ENCODE measurements at regions not wholly inside any gene's neighbourhood (a gene's known extent, or its start where the extent isn't known, plus 50 kb on each side); places are given as distances from the start of the nearest gene placed in this dataset.

DNA sequence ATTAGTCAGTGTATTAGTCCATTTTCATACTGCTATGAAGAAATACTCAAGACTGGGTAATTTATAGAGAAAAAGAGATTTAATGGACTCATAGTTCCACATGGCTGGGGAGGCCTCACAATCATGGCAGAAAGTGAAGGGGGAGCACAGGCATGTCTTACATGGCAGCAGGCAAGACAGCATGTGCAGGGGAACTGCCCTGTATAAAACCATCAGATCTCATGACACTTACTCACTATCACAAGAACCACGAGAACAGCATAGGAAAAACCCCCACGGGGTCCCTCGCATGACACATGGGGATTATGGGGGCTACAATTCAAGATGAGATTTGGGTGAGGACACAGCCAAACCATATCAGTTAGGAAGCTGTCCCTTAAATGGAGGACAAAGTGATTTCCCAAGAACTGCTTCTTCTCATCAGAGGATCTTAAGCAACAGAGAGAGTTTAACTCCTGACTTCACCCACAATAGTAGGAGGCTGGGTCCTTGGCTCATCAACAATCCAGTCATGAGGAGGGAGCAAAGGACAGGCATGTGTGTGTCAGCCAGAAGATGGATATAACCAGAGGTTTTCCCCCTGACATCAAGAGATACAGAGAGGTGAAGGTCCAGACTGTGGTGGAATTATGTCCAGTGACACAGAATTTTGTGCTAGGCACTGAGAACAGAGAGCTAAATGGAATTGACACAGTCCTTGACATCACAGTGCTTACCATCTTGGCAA, 203.8 kb upstream of the SH3BP4 start:
- peaks cover 3% of the 10 kb centered on the region for H3K27me3 ChIP-seq
- H3K36me3 ChIP-seq: no peaks in the 10 kb centered on the region
- in situ Hi-C loops (cut with MboI; ENCODE audit: low pct_ligation_motif_present in 1 of 4, low pct_unique_long_range_greater_than_20kb in 1 of 4, low sequenced_read_pairs in 3 of 4): no loop called here
- DNase-seq: no peak
- H3K9me3 ChIP-seq: no peaks in the 10 kb centered on the region
- H3K4me3 ChIP-seq: no peak overlapping the region
- no peak overlapping the region for H3K27ac ChIP-seq
- no peaks in the 10 kb centered on the region for H3K4me1 ChIP-seq
- intact Hi-C loops (cut with DNase I; ENCODE audit: low total_unique reads): no loop called here
- 72 to 88% methylated on average over 3 of the region's 3 CpGs for WGBS, 2 donors (ENCODE audit: low coverage in 1 of 2)
- TF ChIP-seq EP300 (IDR thresholded peaks at IDR 0.05; ENCODE audit: low read depth) (no peak), POLR2A (IDR thresholded peaks at IDR 0.05) (no peak), POLR2AphosphoS5 (IDR thresholded peaks at IDR 0.05) (no peak)
- TF ChIP-seq, protein P1, sequence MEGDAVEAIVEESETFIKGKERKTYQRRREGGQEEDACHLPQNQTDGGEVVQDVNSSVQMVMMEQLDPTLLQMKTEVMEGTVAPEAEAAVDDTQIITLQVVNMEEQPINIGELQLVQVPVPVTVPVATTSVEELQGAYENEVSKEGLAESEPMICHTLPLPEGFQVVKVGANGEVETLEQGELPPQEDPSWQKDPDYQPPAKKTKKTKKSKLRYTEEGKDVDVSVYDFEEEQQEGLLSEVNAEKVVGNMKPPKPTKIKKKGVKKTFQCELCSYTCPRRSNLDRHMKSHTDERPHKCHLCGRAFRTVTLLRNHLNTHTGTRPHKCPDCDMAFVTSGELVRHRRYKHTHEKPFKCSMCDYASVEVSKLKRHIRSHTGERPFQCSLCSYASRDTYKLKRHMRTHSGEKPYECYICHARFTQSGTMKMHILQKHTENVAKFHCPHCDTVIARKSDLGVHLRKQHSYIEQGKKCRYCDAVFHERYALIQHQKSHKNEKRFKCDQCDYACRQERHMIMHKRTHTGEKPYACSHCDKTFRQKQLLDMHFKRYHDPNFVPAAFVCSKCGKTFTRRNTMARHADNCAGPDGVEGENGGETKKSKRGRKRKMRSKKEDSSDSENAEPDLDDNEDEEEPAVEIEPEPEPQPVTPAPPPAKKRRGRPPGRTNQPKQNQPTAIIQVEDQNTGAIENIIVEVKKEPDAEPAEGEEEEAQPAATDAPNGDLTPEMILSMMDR (IDR thresholded peaks at IDR 0.05): no peak

DNA sequence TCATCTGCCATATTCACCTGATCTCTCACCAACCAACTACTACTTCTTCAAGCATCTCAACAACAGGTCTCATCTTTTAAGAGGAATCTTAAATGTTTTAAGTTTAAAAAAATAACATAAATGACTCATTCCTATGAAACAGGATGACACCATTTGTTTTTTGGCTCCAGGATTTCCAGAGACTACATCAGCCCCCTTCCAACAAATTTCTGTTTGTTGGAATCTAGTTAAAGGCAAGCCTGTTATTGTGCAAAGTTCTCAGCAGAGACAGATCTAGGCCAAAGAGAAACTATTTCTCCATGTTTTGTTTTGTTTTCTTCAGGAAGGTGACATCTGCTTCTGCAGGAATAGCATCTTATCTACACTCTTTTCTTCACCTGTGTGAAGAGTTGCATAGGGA, 204.8 kb upstream of the SH3BP4 start:
- no peaks in the 10 kb centered on the region for H3K4me1 ChIP-seq
- peaks cover 3% of the 10 kb centered on the region for H3K27me3 ChIP-seq
- DNase-seq: no peak
- intact Hi-C loops (cut with DNase I; ENCODE audit: low total_unique reads) (no loop called here), in situ Hi-C loops (cut with MboI; ENCODE audit: low pct_ligation_motif_present in 1 of 4, low pct_unique_long_range_greater_than_20kb in 1 of 4, low sequenced_read_pairs in 3 of 4) (no loop called here)
- no peaks in the 10 kb centered on the region for H3K36me3 ChIP-seq
- H3K9me3 ChIP-seq: no peaks in the 10 kb centered on the region
- no peak overlapping the region for H3K4me3 ChIP-seq
- no peak overlapping the region for H3K27ac ChIP-seq
- no peak for TF ChIP-seq EP300 (IDR thresholded peaks at IDR 0.05; ENCODE audit: low read depth)
- TF ChIP-seq POLR2AphosphoS5 (IDR thresholded peaks at IDR 0.05): no peak
- TF ChIP-seq POLR2A (IDR thresholded peaks at IDR 0.05): no peak
- TF ChIP-seq, protein P1 (IDR thresholded peaks at IDR 0.05): no peak

DNA sequence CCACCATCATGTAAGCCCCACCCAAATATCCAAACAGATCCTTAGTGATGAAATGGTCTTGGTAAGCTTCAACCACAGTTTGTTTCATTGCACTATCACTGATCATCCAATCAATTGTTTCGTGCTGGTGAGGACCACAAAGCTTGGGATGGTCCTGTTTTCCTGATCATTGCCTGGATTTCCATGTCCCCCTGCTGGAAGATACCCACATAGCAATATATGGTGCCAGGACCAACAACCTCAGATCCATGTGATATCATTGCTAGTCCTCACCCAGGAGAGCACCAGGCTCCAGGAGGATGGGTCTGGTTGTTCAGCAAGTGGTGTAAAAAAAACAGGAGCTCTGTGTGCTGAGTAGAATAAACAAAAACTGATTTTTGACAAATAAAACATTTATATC, 206.5 kb upstream of the SH3BP4 start:
- H3K4me1 ChIP-seq: no peaks in the 10 kb centered on the region
- 80 to 90% methylated on average over 1 of the region's 1 CpG for WGBS, 2 donors (ENCODE audit: low coverage in 1 of 2)
- H3K4me3 ChIP-seq: no peak overlapping the region

DNA sequence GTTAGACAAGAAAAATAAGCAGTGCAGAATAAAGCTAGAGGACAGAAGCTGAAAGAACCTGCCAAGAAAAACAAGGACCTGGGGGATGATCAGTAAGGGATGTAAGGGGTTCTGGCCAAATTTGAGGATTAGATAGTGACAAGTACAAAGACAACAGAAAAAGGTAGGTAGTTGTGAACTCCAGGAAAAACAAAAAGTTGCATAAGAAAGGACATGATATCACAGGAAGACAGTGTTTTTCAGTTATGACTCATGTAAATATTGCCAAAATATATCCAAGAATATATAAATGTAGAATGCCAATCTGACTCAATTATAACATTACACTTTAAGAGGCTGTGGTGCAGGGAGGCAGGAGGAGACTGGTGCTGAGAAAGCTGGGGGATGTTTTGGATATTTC, 209.8 kb upstream of the SH3BP4 start:
- H3K4me3 ChIP-seq: no peak overlapping the region
- no peaks in the 10 kb centered on the region for H3K9me3 ChIP-seq
- H3K36me3 ChIP-seq: no peaks in the 10 kb centered on the region
- no peaks in the 10 kb centered on the region for H3K4me1 ChIP-seq
- TF ChIP-seq EP300 (IDR thresholded peaks at IDR 0.05; ENCODE audit: low read depth) (no peak), POLR2A (IDR thresholded peaks at IDR 0.05) (no peak), POLR2AphosphoS5 (IDR thresholded peaks at IDR 0.05) (no peak)
- TF ChIP-seq, protein P1 (IDR thresholded peaks at IDR 0.05): no peak
- H3K27me3 ChIP-seq: peaks cover under 1% of the 10 kb centered on the region
- in situ Hi-C loops (cut with MboI; ENCODE audit: low pct_ligation_motif_present in 1 of 4, low pct_unique_long_range_greater_than_20kb in 1 of 4, low sequenced_read_pairs in 3 of 4): no loop called here
- no peak for DNase-seq
- H3K27ac ChIP-seq: no peak overlapping the region
- intact Hi-C loops (cut with DNase I; ENCODE audit: low total_unique reads): no loop called here

More for the DNA sequence above, 206.5 kb upstream of the SH3BP4 start:
- Histone ChIP-seq H3K36me3 (no peaks in the 10 kb centered on the region), H3K9me3 (no peaks in the 10 kb centered on the region), H3K27ac (no peak overlapping the region), H3K27me3 (peaks cover 3% of the 10 kb centered on the region)
- no peak for DNase-seq
- intact Hi-C loops (cut with DNase I; ENCODE audit: low total_unique reads) (no loop called here), in situ Hi-C loops (cut with MboI; ENCODE audit: low pct_ligation_motif_present in 1 of 4, low pct_unique_long_range_greater_than_20kb in 1 of 4, low sequenced_read_pairs in 3 of 4) (no loop called here)
- TF ChIP-seq POLR2A (IDR thresholded peaks at IDR 0.05) (no peak), POLR2AphosphoS5 (IDR thresholded peaks at IDR 0.05) (no peak)
- TF ChIP-seq, protein P1 (IDR thresholded peaks at IDR 0.05): peak in 1 of 5 experiments; percentile 5

All from transverse colon (tissue), 4 donors.